Central memory CD4-positive, alpha-beta T cell (primary cell): ENCODE measurements at regions not wholly inside any gene's neighbourhood (a gene's known extent, or its start where the extent isn't known, plus 50 kb on each side); places are given as distances from the start of the nearest gene placed in this dataset.

ENCODE experiments used
- DNase-seq: peaks from one replicate; pipeline ENCODE4 v3.0.0; 2022

GRCh38 chr2:14303366-14304115 lies 329.0 kb upstream of the LRATD1 start:
- no peak for DNase-seq

- DNase-seq: no peak
These were observed 328.2 kb upstream of the LRATD1 start for GRCh38 chr2:14304326-14304725.

GRCh38 chr2:14306268-14306861 lies 326.2 kb upstream of the LRATD1 start:
- no peak for DNase-seq

GRCh38 chr2:14313341-14313740 lies 319.2 kb upstream of the LRATD1 start:
- no peak for DNase-seq

- no peak for DNase-seq
These were observed 315.9 kb upstream of the LRATD1 start for GRCh38 chr2:14316594-14316993.

GRCh38 chr2:14321357-14321756 lies 311.2 kb upstream of the LRATD1 start:
- no peak for DNase-seq

GRCh38 chr2:14322306-14322705 lies 310.2 kb upstream of the LRATD1 start:
- no peak for DNase-seq

GRCh38 chr2:14324308-14324707 lies 308.2 kb upstream of the LRATD1 start:
- DNase-seq: no peak

- DNase-seq: no peak
These were observed 301.6 kb upstream of the LRATD1 start for GRCh38 chr2:14330884-14331283.

GRCh38 chr2:14336759-14337382 lies 295.6 kb upstream of the LRATD1 start:
- no peak for DNase-seq

- no peak for DNase-seq
These were observed 291.8 kb upstream of the LRATD1 start for GRCh38 chr2:14340703-14341102.

GRCh38 chr2:14342313-14342712 lies 290.2 kb upstream of the LRATD1 start:
- DNase-seq: no peak

GRCh38 chr2:14344355-14344754 lies 288.2 kb upstream of the LRATD1 start:
- DNase-seq: no peak

GRCh38 chr2:14348247-14348646 lies 284.3 kb upstream of the LRATD1 start:
- DNase-seq: no peak

- DNase-seq: no peak
These were observed 281.7 kb upstream of the LRATD1 start for GRCh38 chr2:14350856-14351255.

- no peak for DNase-seq
These were observed 280.4 kb upstream of the LRATD1 start for GRCh38 chr2:14352067-14352466.

GRCh38 chr2:14354231-14354630 lies 278.3 kb upstream of the LRATD1 start:
- DNase-seq: no peak

- DNase-seq: no peak
These were observed 277.4 kb upstream of the LRATD1 start for GRCh38 chr2:14355102-14355501.

GRCh38 chr2:14358339-14358738 lies 274.2 kb upstream of the LRATD1 start:
- DNase-seq: no peak

GRCh38 chr2:14358774-14359173 lies 273.7 kb upstream of the LRATD1 start:
- no peak for DNase-seq

- no peak for DNase-seq
These were observed 269.4 kb upstream of the LRATD1 start for GRCh38 chr2:14363137-14363536.

- no peak for DNase-seq
These were observed 268.5 kb upstream of the LRATD1 start for GRCh38 chr2:14363976-14364375.

- no peak for DNase-seq
These were observed 268.0 kb upstream of the LRATD1 start for GRCh38 chr2:14364471-14364870.

- DNase-seq: no peak
These were observed 247.5 kb upstream of the LRATD1 start for GRCh38 chr2:14385043-14385442.
